H9 (cell line): ENCODE measurements at regions not wholly inside any gene's neighbourhood (a gene's known extent, or its start where the extent isn't known, plus 50 kb on each side); places are given as distances from the start of the nearest gene placed in this dataset.

Source experiments
- DNase-seq: peaks from one replicate; pipeline ENCODE4 v3.0.0-alpha.2; 2017
- H2AFZ ChIP-seq: one replicate; pipeline ENCODE4 v1.6.1; 2013; ENCODE audit warnings: mild to moderate bottlenecking, low read length, control low read depth, moderate library complexity
- H2AK5ac ChIP-seq: 2 replicates; pipeline ENCODE4 v1.6.1; 2013; ENCODE audit warnings: low read length, control low read depth, mixed read lengths; ENCODE audit not compliant: insufficient read length
- H2BK120ac ChIP-seq: one replicate; pipeline ENCODE4 v1.6.1; 2013; ENCODE audit warnings: low read depth, mild to moderate bottlenecking, low read length, control low read depth, inconsistent platforms; ENCODE audit not compliant: poor library complexity, severe bottlenecking
- H2BK12ac ChIP-seq: 2 replicates; pipeline ENCODE4 v1.6.1; 2013; ENCODE audit warnings: low read length, control low read depth, mixed read lengths, low read depth; ENCODE audit not compliant: insufficient read length
- H2BK15ac ChIP-seq: 2 replicates; pipeline ENCODE4 v1.6.1; 2013; ENCODE audit warnings: low read depth, low read length, control low read depth
- H2BK20ac ChIP-seq: one replicate; pipeline ENCODE4 v1.6.1; 2013; ENCODE audit warnings: low read depth, mild to moderate bottlenecking, low read length, control low read depth, inconsistent platforms; ENCODE audit not compliant: poor library complexity, severe bottlenecking
- H2BK5ac ChIP-seq: 2 replicates; pipeline ENCODE4 v1.6.1; 2013; ENCODE audit warnings: low read length, control low read depth, mixed read lengths; ENCODE audit not compliant: insufficient read length
- H3K14ac ChIP-seq: 2 replicates; pipeline ENCODE4 v1.6.1; 2013; ENCODE audit warnings: low read length, control low read depth; ENCODE audit not compliant: insufficient read depth
- H3K18ac ChIP-seq: 2 replicates; pipeline ENCODE4 v1.6.1; 2013; ENCODE audit warnings: low read depth, mild to moderate bottlenecking, mixed read lengths, low read length, control low read depth; ENCODE audit not compliant: insufficient read length
- H3K23ac ChIP-seq: 2 replicates; pipeline ENCODE4 v1.6.1; 2013; ENCODE audit warnings: low read length, control low read depth, mixed read lengths, low read depth; ENCODE audit not compliant: insufficient read length
- H3K23me2 ChIP-seq: 2 replicates; pipeline ENCODE4 v1.6.1; 2013; ENCODE audit warnings: low read depth, mild to moderate bottlenecking, mixed read lengths, low read length, control low read depth; ENCODE audit not compliant: insufficient read length, poor library complexity, severe bottlenecking
- H3K27ac ChIP-seq: 2 replicates; pipeline ENCODE4 v1.5.1; 2013; ENCODE audit warnings: low read length, control low read depth, mixed read lengths, low read depth; ENCODE audit not compliant: insufficient read length
- H3K27me3 ChIP-seq: 2 replicates; pipeline ENCODE4 v1.6.1; 2013; ENCODE audit warnings: low read length, control low read depth, inconsistent platforms; ENCODE audit not compliant: insufficient read depth
- H3K4ac ChIP-seq: 2 replicates; pipeline ENCODE4 v1.6.1; 2013; ENCODE audit warnings: low read depth, mild to moderate bottlenecking, control low read depth, inconsistent platforms, low read length, moderate library complexity
- H3K4me1 ChIP-seq: 2 replicates; pipeline ENCODE4 v1.6.1; 2013; ENCODE audit warnings: low read length, control low read depth, inconsistent platforms; ENCODE audit not compliant: insufficient read depth
- H3K4me2 ChIP-seq: 2 replicates; pipeline ENCODE4 v1.6.1; 2013; ENCODE audit warnings: low read length, control low read depth, mixed read lengths; ENCODE audit not compliant: insufficient read length, insufficient read depth
- H3K56ac ChIP-seq: 2 replicates; pipeline ENCODE4 v1.6.1; 2013; ENCODE audit warnings: low read depth, mild to moderate bottlenecking, mixed read lengths, low read length, control low read depth; ENCODE audit not compliant: insufficient read length
- H3K79me1 ChIP-seq: 2 replicates; pipeline ENCODE4 v1.6.1; 2013; ENCODE audit warnings: low read depth, mild to moderate bottlenecking, moderate library complexity, low read length, control low read depth, inconsistent platforms; ENCODE audit not compliant: insufficient read depth, poor library complexity, severe bottlenecking
- H3K79me2 ChIP-seq: 2 replicates; pipeline ENCODE4 v1.6.1; 2013; ENCODE audit warnings: low read length, control low read depth, inconsistent platforms; ENCODE audit not compliant: insufficient read depth
- H3K9ac ChIP-seq: 2 replicates; pipeline ENCODE4 v1.6.1; 2013; ENCODE audit warnings: low read length, control low read depth, mixed read lengths; ENCODE audit not compliant: insufficient read length; ENCODE audit errors: extremely low read depth
- H3K9me3 ChIP-seq: one replicate; pipeline ENCODE4 v1.6.1; 2013; ENCODE audit warnings: low read depth, low read length, inconsistent platforms; ENCODE audit not compliant: control insufficient read depth
- H3T11ph ChIP-seq: one replicate; pipeline ENCODE4 v1.6.1; 2013; ENCODE audit warnings: mild to moderate bottlenecking, low read length, control low read depth, inconsistent platforms
- H4K20me1 ChIP-seq: one replicate; pipeline ENCODE4 v1.6.1; 2013; ENCODE audit not compliant: control insufficient read depth, insufficient read length, insufficient read depth
- H4K5ac ChIP-seq: 2 replicates; pipeline ENCODE4 v1.6.1; 2013; ENCODE audit warnings: low read depth, mild to moderate bottlenecking, mixed read lengths, low read length, control low read depth; ENCODE audit not compliant: insufficient read length
- H4K8ac ChIP-seq: replicated peaks from 2 replicates; pipeline ENCODE4 v1.6.1; 2013; ENCODE audit warnings: low read length, control low read depth, mixed read lengths, low read depth; ENCODE audit not compliant: insufficient read length
- H4K91ac ChIP-seq: 2 replicates; pipeline ENCODE4 v1.6.1; 2013; ENCODE audit warnings: low read depth, mild to moderate bottlenecking, moderate library complexity, mixed read lengths, low read length, control low read depth; ENCODE audit not compliant: insufficient read length
- H3K27ac Mint-ChIP-seq, 3 experiments: 2 replicates in 2 of 3; 3 replicates in 1 of 3; pipeline ENCODE4 v1.8.0; 2020 to 2021; ENCODE audit warnings: mixed read lengths in 3 of 3, mild to moderate bottlenecking in 1 of 3, moderate library complexity in 1 of 3
- H3K27me3 Mint-ChIP-seq: 2 replicates; pipeline ENCODE4 v1.8.0; 2021; ENCODE audit warnings: low read depth, mild to moderate bottlenecking, moderate library complexity, mixed read lengths
- H3K36me3 Mint-ChIP-seq, 3 experiments: 2 replicates in 2 of 3; 3 replicates in 1 of 3; pipeline ENCODE4 v1.8.0; 2020 to 2021; ENCODE audit warnings: low read depth in 3 of 3, mixed read lengths in 3 of 3; ENCODE audit not compliant: insufficient read depth in 1 of 3
- H3K4me1 Mint-ChIP-seq, 2 experiments: 2 replicates each; pipeline ENCODE4 v1.8.0; 2020; ENCODE audit warnings: mixed read lengths in 2 of 2
- H3K4me3 Mint-ChIP-seq, 2 experiments: 2 replicates in 1 of 2; 3 replicates in 1 of 2; pipeline ENCODE4 v1.8.0; 2020 to 2021; ENCODE audit warnings: mild to moderate bottlenecking in 2 of 2, mixed read lengths in 2 of 2, moderate library complexity in 1 of 2
- H3K9me3 Mint-ChIP-seq, 2 experiments: 2 replicates in 1 of 2; 3 replicates in 1 of 2; pipeline ENCODE4 v1.8.0; 2020; ENCODE audit warnings: mild to moderate bottlenecking in 2 of 2, mixed read lengths in 2 of 2, moderate library complexity in 1 of 2
- WGBS: extraction: QIAGEN DNeasy Blood & Tissue Kit; methylation state at CpG from one replicate; pipeline ENCODE4 v1.1.7; 2013; ENCODE audit warnings: missing lambda C conversion rate, low lambda C conversion rate, mixed read lengths; ENCODE audit not compliant: insufficient read length; ENCODE audit errors: extremely low coverage; 5-methylcytosine and 5-hydroxymethylcytosine counted together
- TF ChIP-seq, protein P1 (sequence below): fragments of 200-600 bp; sonication (generic); conservative IDR thresholded peaks from 3 replicates; pipeline ENCODE4 v1.8.0; 2021; ENCODE audit warnings: antibody characterized with exemption, mild to moderate bottlenecking

DNA sequence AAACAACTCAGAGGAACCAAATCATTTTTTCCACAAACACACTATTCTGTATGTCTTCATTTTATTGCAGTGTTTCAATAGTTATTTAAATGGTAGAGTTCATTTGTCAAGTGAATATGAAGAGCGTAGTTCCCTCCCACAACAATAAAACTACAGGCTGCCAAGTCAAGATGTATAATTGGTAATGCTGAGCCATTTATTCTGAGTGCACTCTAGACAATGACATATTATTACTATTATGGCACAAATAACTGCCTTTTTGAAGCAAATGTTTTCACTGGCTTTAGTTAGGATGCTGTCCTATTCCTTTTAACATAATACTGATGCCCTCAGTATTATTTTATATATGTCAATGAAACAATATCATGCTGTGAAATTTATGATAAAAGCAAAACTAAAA is 102.7 kb upstream of the PCDH15 start:
- Histone ChIP-seq H3K79me2 (no peaks in the 10 kb centered on the region), H2AFZ (no peak overlapping the region), H4K8ac (no peak overlapping the region), H3K9ac (no peak overlapping the region), H3K9me3 (no peaks in the 10 kb centered on the region), H2BK20ac (no peak overlapping the region), H2BK12ac (no peak overlapping the region), H3K79me1 (no peaks in the 10 kb centered on the region), H4K91ac (no peak overlapping the region), H2BK15ac (no peak overlapping the region), H3K56ac (no peak overlapping the region), H3T11ph (no peak overlapping the region), H2BK120ac (no peak overlapping the region), H3K14ac (no peak overlapping the region), H3K27ac (no peak overlapping the region), H4K5ac (no peak overlapping the region), H2AK5ac (no peak overlapping the region), H3K27me3 (no peaks in the 10 kb centered on the region), H3K4ac (no peak overlapping the region), H4K20me1 (no peaks in the 10 kb centered on the region), H2BK5ac (no peak overlapping the region), H3K4me2 (no peak overlapping the region), H3K23ac (no peak overlapping the region), H3K18ac (no peak overlapping the region), H3K23me2 (no peaks in the 10 kb centered on the region), H3K4me1 (no peaks in the 10 kb centered on the region; the same call in 1 of the 2 replicates)
- no peak for DNase-seq
- WGBS, result no CpG with 5 or more reads among the region's 1 CpG
- Mint-ChIP-seq H3K4me1 (peaks cover 17 to 18% of the 10 kb centered on the region in 2 experiments), H3K27ac (no peak overlapping the region), H3K27me3 (no peaks in the 10 kb centered on the region), H3K36me3 (no peaks in the 10 kb centered on the region), H3K9me3 (no peaks in the 10 kb centered on the region), H3K4me3 (no peak overlapping the region)
- TF ChIP-seq, protein P1, sequence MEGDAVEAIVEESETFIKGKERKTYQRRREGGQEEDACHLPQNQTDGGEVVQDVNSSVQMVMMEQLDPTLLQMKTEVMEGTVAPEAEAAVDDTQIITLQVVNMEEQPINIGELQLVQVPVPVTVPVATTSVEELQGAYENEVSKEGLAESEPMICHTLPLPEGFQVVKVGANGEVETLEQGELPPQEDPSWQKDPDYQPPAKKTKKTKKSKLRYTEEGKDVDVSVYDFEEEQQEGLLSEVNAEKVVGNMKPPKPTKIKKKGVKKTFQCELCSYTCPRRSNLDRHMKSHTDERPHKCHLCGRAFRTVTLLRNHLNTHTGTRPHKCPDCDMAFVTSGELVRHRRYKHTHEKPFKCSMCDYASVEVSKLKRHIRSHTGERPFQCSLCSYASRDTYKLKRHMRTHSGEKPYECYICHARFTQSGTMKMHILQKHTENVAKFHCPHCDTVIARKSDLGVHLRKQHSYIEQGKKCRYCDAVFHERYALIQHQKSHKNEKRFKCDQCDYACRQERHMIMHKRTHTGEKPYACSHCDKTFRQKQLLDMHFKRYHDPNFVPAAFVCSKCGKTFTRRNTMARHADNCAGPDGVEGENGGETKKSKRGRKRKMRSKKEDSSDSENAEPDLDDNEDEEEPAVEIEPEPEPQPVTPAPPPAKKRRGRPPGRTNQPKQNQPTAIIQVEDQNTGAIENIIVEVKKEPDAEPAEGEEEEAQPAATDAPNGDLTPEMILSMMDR, result no peak
